Left forelimb (tissue), 1 donor: ENCODE measurements at regions not wholly inside any gene's neighbourhood (a gene's known extent, or its start where the extent isn't known, plus 50 kb on each side); places are given as distances from the start of the nearest gene placed in this dataset.

Experiments used
- DNase-seq: peaks from one replicate; pipeline ENCODE4 v3.0.0-alpha.2; 2018; ENCODE audit warnings: low spot score

- DNase-seq = no peak
These were observed 464.3 kb upstream of the RGMA start for GRCh38 chr15:93553167-93553935.

- no peak for DNase-seq
These were observed 454.1 kb upstream of the RGMA start for GRCh38 chr15:93543093-93543492.

DNA sequence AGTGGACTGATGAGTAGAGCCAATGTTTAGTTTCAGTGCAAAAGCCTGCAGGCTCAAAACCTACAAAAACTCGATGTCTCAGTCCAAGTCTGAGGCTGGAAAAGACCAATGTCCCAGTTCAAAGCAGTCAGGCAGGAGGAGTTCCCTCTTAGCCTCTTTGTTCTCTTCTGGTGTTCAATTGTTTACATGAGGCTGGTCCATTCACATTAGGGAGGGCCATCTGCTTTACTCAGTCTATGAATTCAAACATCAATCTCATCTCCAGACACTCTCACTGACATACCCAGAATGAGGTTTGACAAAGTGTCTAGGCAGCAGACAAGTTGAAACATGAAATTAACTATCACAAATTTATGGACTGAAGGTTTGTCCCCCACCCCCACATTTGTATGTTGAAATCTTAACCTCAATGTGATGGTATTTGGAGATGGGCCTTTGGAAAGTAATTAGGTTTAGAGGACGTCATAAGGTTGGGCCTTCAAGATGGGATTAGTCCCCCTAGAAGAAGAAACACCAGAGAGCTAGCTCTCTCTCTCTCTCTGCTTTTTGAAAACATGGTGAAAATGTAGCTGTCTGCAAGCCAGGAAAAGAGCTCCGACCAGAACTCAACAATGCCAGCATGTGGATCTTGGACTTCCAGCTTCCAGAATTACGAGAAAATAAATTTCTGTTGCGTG is 438.5 kb upstream of the RGMA start:
- no peak for DNase-seq

- DNase-seq = no peak
These were observed 435.4 kb upstream of the RGMA start for GRCh38 chr15:93524432-93524831.

- no peak for DNase-seq
These were observed 434.5 kb upstream of the RGMA start for GRCh38 chr15:93523481-93523880.

GRCh38 chr15:93520206-93520605 is 431.2 kb upstream of the RGMA start:
- no peak for DNase-seq

- DNase-seq = no peak
These were observed 430.6 kb upstream of the RGMA start for GRCh38 chr15:93519599-93519998.

DNA sequence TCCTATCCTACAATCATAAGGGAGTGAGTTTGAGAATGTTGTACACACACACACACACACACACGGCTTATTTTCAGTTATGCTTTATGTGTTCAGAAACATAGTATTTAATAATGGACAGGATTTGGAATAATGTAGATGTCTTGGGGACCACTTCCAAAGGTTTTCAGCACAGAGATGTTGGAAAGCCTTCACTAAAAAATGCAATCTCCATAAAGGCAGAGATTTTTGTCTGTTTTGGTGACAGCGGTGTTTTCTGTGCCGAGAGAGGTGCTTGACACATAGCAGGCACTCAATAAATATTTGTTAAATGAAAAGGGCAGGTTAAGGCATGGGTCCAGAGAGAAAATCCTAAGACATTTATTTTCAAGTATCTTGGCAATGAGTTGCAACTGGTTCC is 428.2 kb upstream of the RGMA start:
- DNase-seq = no peak

- no peak for DNase-seq
These were observed 426.4 kb upstream of the RGMA start for GRCh38 chr15:93515256-93516051.

DNA sequence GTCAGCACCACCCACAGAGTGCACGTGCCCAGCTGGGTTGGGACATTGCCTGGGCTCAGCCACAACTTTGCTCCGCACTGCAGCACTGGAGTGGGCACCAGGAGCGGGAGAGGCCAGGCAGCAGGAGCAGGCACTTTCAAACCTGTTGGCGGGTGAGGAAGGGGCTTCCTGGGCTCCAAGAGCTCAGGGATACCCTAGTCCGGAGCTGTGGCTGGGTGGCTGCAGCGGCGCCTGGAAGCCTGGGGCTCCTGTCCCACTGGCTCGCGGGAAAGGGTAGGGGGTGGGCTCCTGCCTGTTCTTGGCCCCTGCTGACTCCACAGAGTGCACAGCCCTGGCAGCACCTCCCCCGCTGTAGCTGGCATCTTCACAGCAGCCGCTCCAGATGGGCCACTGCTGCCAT is 417.6 kb upstream of the RGMA start:
- DNase-seq = no peak

DNA sequence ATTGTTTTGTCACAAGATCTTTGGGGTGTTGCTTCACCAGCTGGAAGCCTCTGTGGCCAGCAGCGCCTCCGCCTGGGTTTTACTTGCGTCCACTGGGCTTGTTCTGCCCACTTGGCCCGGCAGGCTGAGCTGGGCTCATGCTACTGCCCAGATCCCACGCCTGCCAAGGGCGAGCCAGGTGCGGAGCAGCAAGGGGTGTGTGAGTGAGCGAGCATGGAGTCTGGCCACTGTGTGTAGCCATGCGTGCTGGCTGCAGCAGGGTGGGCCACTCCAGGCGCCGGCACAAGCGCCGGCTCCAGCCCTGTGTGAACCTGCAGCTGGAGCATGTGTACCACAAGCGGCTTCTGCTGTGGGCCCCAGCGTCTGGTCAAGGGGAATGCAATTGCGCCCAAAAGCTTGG is 416.5 kb upstream of the RGMA start:
- DNase-seq = no peak

- DNase-seq = no peak
These were observed 412.9 kb upstream of the RGMA start for GRCh38 chr15:93501946-93502345.

GRCh38 chr15:93500155-93500554 is 411.1 kb upstream of the RGMA start:
- no peak for DNase-seq

- no peak for DNase-seq
These were observed 408.3 kb upstream of the RGMA start for GRCh38 chr15:93497291-93497690.

- no peak for DNase-seq
These were observed 407.9 kb upstream of the RGMA start for GRCh38 chr15:93496888-93497287.

- no peak for DNase-seq
These were observed 407.0 kb upstream of the RGMA start for GRCh38 chr15:93495799-93496637.

- no peak for DNase-seq
These were observed 404.2 kb upstream of the RGMA start for GRCh38 chr15:93493172-93493571.

- no peak for DNase-seq
These were observed 402.3 kb upstream of the RGMA start for GRCh38 chr15:93491291-93491690.

DNA sequence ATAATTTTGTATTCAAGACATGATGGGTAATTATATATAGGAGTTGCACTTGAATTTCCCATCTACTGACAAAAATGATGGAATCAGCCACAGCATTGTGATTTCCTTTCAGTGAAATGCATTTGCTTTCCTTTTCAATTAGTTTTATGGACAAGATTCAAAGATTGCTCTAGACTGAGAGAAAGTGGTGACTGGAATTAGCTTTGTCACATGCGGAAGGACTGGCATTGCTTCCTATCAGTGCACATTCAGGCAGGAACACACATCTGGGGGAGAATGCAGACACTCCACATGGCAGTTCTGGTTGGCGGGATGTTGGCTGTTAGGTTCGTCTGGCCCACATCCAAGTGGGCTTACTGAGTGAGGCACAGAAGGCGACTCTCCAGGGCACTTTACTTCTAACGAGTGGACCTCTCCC is 399.3 kb upstream of the RGMA start:
- DNase-seq = no peak

- no peak for DNase-seq
These were observed 397.6 kb upstream of the RGMA start for GRCh38 chr15:93486407-93487117.
